H9 (cell line): ENCODE measurements at regions not wholly inside any gene's neighbourhood (a gene's known extent, or its start where the extent isn't known, plus 50 kb on each side); places are given as distances from the start of the nearest gene placed in this dataset.

Experiments
- DNase-seq: peaks from one replicate; pipeline ENCODE4 v3.0.0-alpha.2; 2017
- H2AFZ ChIP-seq: one replicate; pipeline ENCODE4 v1.6.1; 2013; ENCODE audit warnings: mild to moderate bottlenecking, low read length, control low read depth, moderate library complexity
- H2AK5ac ChIP-seq: 2 replicates; pipeline ENCODE4 v1.6.1; 2013; ENCODE audit warnings: low read length, control low read depth, mixed read lengths; ENCODE audit not compliant: insufficient read length
- H2BK120ac ChIP-seq: one replicate; pipeline ENCODE4 v1.6.1; 2013; ENCODE audit warnings: low read depth, mild to moderate bottlenecking, low read length, control low read depth, inconsistent platforms; ENCODE audit not compliant: poor library complexity, severe bottlenecking
- H2BK12ac ChIP-seq: 2 replicates; pipeline ENCODE4 v1.6.1; 2013; ENCODE audit warnings: low read length, control low read depth, mixed read lengths, low read depth; ENCODE audit not compliant: insufficient read length
- H2BK15ac ChIP-seq: 2 replicates; pipeline ENCODE4 v1.6.1; 2013; ENCODE audit warnings: low read depth, low read length, control low read depth
- H2BK20ac ChIP-seq: one replicate; pipeline ENCODE4 v1.6.1; 2013; ENCODE audit warnings: low read depth, mild to moderate bottlenecking, low read length, control low read depth, inconsistent platforms; ENCODE audit not compliant: poor library complexity, severe bottlenecking
- H2BK5ac ChIP-seq: 2 replicates; pipeline ENCODE4 v1.6.1; 2013; ENCODE audit warnings: low read length, control low read depth, mixed read lengths; ENCODE audit not compliant: insufficient read length
- H3K14ac ChIP-seq: 2 replicates; pipeline ENCODE4 v1.6.1; 2013; ENCODE audit warnings: low read length, control low read depth; ENCODE audit not compliant: insufficient read depth
- H3K18ac ChIP-seq: 2 replicates; pipeline ENCODE4 v1.6.1; 2013; ENCODE audit warnings: low read depth, mild to moderate bottlenecking, mixed read lengths, low read length, control low read depth; ENCODE audit not compliant: insufficient read length
- H3K23ac ChIP-seq: 2 replicates; pipeline ENCODE4 v1.6.1; 2013; ENCODE audit warnings: low read length, control low read depth, mixed read lengths, low read depth; ENCODE audit not compliant: insufficient read length
- H3K23me2 ChIP-seq: 2 replicates; pipeline ENCODE4 v1.6.1; 2013; ENCODE audit warnings: low read depth, mild to moderate bottlenecking, mixed read lengths, low read length, control low read depth; ENCODE audit not compliant: insufficient read length, poor library complexity, severe bottlenecking
- H3K27ac ChIP-seq: 2 replicates; pipeline ENCODE4 v1.5.1; 2013; ENCODE audit warnings: low read length, control low read depth, mixed read lengths, low read depth; ENCODE audit not compliant: insufficient read length
- H3K27me3 ChIP-seq: 2 replicates; pipeline ENCODE4 v1.6.1; 2013; ENCODE audit warnings: low read length, control low read depth, inconsistent platforms; ENCODE audit not compliant: insufficient read depth
- H3K4ac ChIP-seq: 2 replicates; pipeline ENCODE4 v1.6.1; 2013; ENCODE audit warnings: low read depth, mild to moderate bottlenecking, control low read depth, inconsistent platforms, low read length, moderate library complexity
- H3K4me1 ChIP-seq: 2 replicates; pipeline ENCODE4 v1.6.1; 2013; ENCODE audit warnings: low read length, control low read depth, inconsistent platforms; ENCODE audit not compliant: insufficient read depth
- H3K4me2 ChIP-seq: 2 replicates; pipeline ENCODE4 v1.6.1; 2013; ENCODE audit warnings: low read length, control low read depth, mixed read lengths; ENCODE audit not compliant: insufficient read length, insufficient read depth
- H3K56ac ChIP-seq: 2 replicates; pipeline ENCODE4 v1.6.1; 2013; ENCODE audit warnings: low read depth, mild to moderate bottlenecking, mixed read lengths, low read length, control low read depth; ENCODE audit not compliant: insufficient read length
- H3K79me1 ChIP-seq: 2 replicates; pipeline ENCODE4 v1.6.1; 2013; ENCODE audit warnings: low read depth, mild to moderate bottlenecking, moderate library complexity, low read length, control low read depth, inconsistent platforms; ENCODE audit not compliant: insufficient read depth, poor library complexity, severe bottlenecking
- H3K79me2 ChIP-seq: 2 replicates; pipeline ENCODE4 v1.6.1; 2013; ENCODE audit warnings: low read length, control low read depth, inconsistent platforms; ENCODE audit not compliant: insufficient read depth
- H3K9ac ChIP-seq: 2 replicates; pipeline ENCODE4 v1.6.1; 2013; ENCODE audit warnings: low read length, control low read depth, mixed read lengths; ENCODE audit not compliant: insufficient read length; ENCODE audit errors: extremely low read depth
- H3K9me3 ChIP-seq: one replicate; pipeline ENCODE4 v1.6.1; 2013; ENCODE audit warnings: low read depth, low read length, inconsistent platforms; ENCODE audit not compliant: control insufficient read depth
- H3T11ph ChIP-seq: one replicate; pipeline ENCODE4 v1.6.1; 2013; ENCODE audit warnings: mild to moderate bottlenecking, low read length, control low read depth, inconsistent platforms
- H4K20me1 ChIP-seq: one replicate; pipeline ENCODE4 v1.6.1; 2013; ENCODE audit not compliant: control insufficient read depth, insufficient read length, insufficient read depth
- H4K5ac ChIP-seq: 2 replicates; pipeline ENCODE4 v1.6.1; 2013; ENCODE audit warnings: low read depth, mild to moderate bottlenecking, mixed read lengths, low read length, control low read depth; ENCODE audit not compliant: insufficient read length
- H4K8ac ChIP-seq: replicated peaks from 2 replicates; pipeline ENCODE4 v1.6.1; 2013; ENCODE audit warnings: low read length, control low read depth, mixed read lengths, low read depth; ENCODE audit not compliant: insufficient read length
- H4K91ac ChIP-seq: 2 replicates; pipeline ENCODE4 v1.6.1; 2013; ENCODE audit warnings: low read depth, mild to moderate bottlenecking, moderate library complexity, mixed read lengths, low read length, control low read depth; ENCODE audit not compliant: insufficient read length
- H3K27ac Mint-ChIP-seq, 3 experiments: 2 replicates in 2 of 3; 3 replicates in 1 of 3; pipeline ENCODE4 v1.8.0; 2020 to 2021; ENCODE audit warnings: mixed read lengths in 3 of 3, mild to moderate bottlenecking in 1 of 3, moderate library complexity in 1 of 3
- H3K27me3 Mint-ChIP-seq: 2 replicates; pipeline ENCODE4 v1.8.0; 2021; ENCODE audit warnings: low read depth, mild to moderate bottlenecking, moderate library complexity, mixed read lengths
- H3K36me3 Mint-ChIP-seq, 3 experiments: 2 replicates in 2 of 3; 3 replicates in 1 of 3; pipeline ENCODE4 v1.8.0; 2020 to 2021; ENCODE audit warnings: low read depth in 3 of 3, mixed read lengths in 3 of 3; ENCODE audit not compliant: insufficient read depth in 1 of 3
- H3K4me1 Mint-ChIP-seq, 2 experiments: 2 replicates each; pipeline ENCODE4 v1.8.0; 2020; ENCODE audit warnings: mixed read lengths in 2 of 2
- H3K4me3 Mint-ChIP-seq, 2 experiments: 2 replicates in 1 of 2; 3 replicates in 1 of 2; pipeline ENCODE4 v1.8.0; 2020 to 2021; ENCODE audit warnings: mild to moderate bottlenecking in 2 of 2, mixed read lengths in 2 of 2, moderate library complexity in 1 of 2
- H3K9me3 Mint-ChIP-seq, 2 experiments: 2 replicates in 1 of 2; 3 replicates in 1 of 2; pipeline ENCODE4 v1.8.0; 2020; ENCODE audit warnings: mild to moderate bottlenecking in 2 of 2, mixed read lengths in 2 of 2, moderate library complexity in 1 of 2
- whole genome bisulfite sequencing: extraction: QIAGEN DNeasy Blood & Tissue Kit; methylation state at CpG from one replicate; pipeline ENCODE4 v1.1.7; 2013; ENCODE audit warnings: missing lambda C conversion rate, low lambda C conversion rate, mixed read lengths; ENCODE audit not compliant: insufficient read length; ENCODE audit errors: extremely low coverage; 5-methylcytosine and 5-hydroxymethylcytosine counted together
- TF ChIP-seq, protein P1 (sequence below): fragments of 200-600 bp; sonication (generic); conservative IDR thresholded peaks from 3 replicates; pipeline ENCODE4 v1.8.0; 2021; ENCODE audit warnings: antibody characterized with exemption, mild to moderate bottlenecking

DNA sequence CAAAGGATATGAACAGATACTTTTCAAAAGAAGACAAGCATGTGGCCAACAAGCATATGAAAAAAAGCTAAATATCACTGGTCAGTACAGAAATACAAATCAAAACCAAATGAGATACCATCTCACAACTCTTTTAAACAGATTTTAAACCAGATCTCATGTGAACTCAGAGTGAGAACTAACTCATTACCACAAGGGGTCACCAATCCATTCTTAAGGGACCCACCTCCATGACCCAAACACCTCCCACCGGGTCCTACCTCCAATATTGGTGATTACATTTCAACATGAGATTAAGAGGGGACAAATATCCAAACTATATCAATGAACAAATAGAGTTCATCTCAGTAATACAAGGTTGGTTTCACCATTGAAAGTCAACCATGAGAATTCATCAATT is 319.8 kb upstream of the GULP1 start:
- Histone ChIP-seq H3K4me1 (peaks cover 2% of the 10 kb centered on the region; the same call in 1 of the 2 replicates), H3T11ph (no peak overlapping the region), H2BK120ac (no peak overlapping the region), H2BK20ac (no peak overlapping the region), H3K9ac (no peak overlapping the region), H3K56ac (no peak overlapping the region), H2AFZ (no peak overlapping the region), H3K79me2 (no peaks in the 10 kb centered on the region), H3K27ac (no peak overlapping the region), H3K4ac (no peak overlapping the region), H3K23me2 (no peaks in the 10 kb centered on the region), H4K5ac (no peak overlapping the region), H4K8ac (no peak overlapping the region), H4K91ac (no peak overlapping the region), H2BK12ac (no peak overlapping the region), H3K4me2 (no peak overlapping the region), H2AK5ac (no peak overlapping the region), H3K27me3 (no peaks in the 10 kb centered on the region), H3K18ac (no peak overlapping the region), H3K79me1 (no peaks in the 10 kb centered on the region), H2BK15ac (no peak overlapping the region), H3K14ac (no peak overlapping the region), H4K20me1 (no peaks in the 10 kb centered on the region), H2BK5ac (no peak overlapping the region), H3K9me3 (no peaks in the 10 kb centered on the region), H3K23ac (no peak overlapping the region)
- TF ChIP-seq, protein P1, sequence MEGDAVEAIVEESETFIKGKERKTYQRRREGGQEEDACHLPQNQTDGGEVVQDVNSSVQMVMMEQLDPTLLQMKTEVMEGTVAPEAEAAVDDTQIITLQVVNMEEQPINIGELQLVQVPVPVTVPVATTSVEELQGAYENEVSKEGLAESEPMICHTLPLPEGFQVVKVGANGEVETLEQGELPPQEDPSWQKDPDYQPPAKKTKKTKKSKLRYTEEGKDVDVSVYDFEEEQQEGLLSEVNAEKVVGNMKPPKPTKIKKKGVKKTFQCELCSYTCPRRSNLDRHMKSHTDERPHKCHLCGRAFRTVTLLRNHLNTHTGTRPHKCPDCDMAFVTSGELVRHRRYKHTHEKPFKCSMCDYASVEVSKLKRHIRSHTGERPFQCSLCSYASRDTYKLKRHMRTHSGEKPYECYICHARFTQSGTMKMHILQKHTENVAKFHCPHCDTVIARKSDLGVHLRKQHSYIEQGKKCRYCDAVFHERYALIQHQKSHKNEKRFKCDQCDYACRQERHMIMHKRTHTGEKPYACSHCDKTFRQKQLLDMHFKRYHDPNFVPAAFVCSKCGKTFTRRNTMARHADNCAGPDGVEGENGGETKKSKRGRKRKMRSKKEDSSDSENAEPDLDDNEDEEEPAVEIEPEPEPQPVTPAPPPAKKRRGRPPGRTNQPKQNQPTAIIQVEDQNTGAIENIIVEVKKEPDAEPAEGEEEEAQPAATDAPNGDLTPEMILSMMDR, result peak; percentile 67
- Mint-ChIP-seq H3K27ac (peak overlapping the region in 1 of 3 experiments; percentile 56; a peak in 1 of 7 replicates), H3K4me1 (peaks cover 21 to 31% of the 10 kb centered on the region in 2 experiments), H3K36me3 (peaks cover 0 to 2% (median 0%) of the 10 kb centered on the region in 3 experiments; a peak in 1 of 7 replicates), H3K9me3 (peaks cover 0 to 3% of the 10 kb centered on the region in 2 experiments; a peak in 1 of 5 replicates), H3K4me3 (no peak overlapping the region), H3K27me3 (no peaks in the 10 kb centered on the region)
- no CpG with 5 or more reads among the region's 1 CpG for WGBS
- no peak for DNase-seq
